ENCODE measurements at regions not wholly inside any gene's neighbourhood (a gene's known extent, or its start where the extent isn't known, plus 50 kb on each side); places are given as distances from the start of the nearest gene placed in this dataset.

- DNase-seq (no peak), ATAC-seq (no peak)
- 71% methylated on average over 1 of the region's 1 CpG for WGBS (ENCODE audit: insufficient coverage)
- Histone ChIP-seq H3K27ac (ENCODE audit: low read length) (no peak overlapping the region), H3K4me3 (ENCODE audit: low read length) (no peak overlapping the region), H3K27me3 (ENCODE audit: control insufficient read depth, insufficient read depth, low read length) (no peaks in the 10 kb centered on the region), H3K9me3 (ENCODE audit: control insufficient read depth, insufficient read depth, low read length) (no peaks in the 10 kb centered on the region), H3K4me1 (ENCODE audit: control insufficient read depth, insufficient read depth, low read length) (no peaks in the 10 kb centered on the region), H3K36me3 (ENCODE audit: control insufficient read depth, insufficient read depth, low read length) (no peaks in the 10 kb centered on the region)
- intact Hi-C loops (cut with micrococcal nuclease): no loop called here
- Mint-ChIP-seq H3K4me3 (no peak overlapping the region), H3K27ac (no peak overlapping the region), H3K27me3 (ENCODE audit: low read depth in 2 of 2) (peaks cover 0 to 4% of the 10 kb centered on the region in 2 donors), H3K9me3 (no peaks in the 10 kb centered on the region), H3K4me1 (no peaks in the 10 kb centered on the region), H3K36me3 (no peaks in the 10 kb centered on the region)
- TF ChIP-seq, protein P1, sequence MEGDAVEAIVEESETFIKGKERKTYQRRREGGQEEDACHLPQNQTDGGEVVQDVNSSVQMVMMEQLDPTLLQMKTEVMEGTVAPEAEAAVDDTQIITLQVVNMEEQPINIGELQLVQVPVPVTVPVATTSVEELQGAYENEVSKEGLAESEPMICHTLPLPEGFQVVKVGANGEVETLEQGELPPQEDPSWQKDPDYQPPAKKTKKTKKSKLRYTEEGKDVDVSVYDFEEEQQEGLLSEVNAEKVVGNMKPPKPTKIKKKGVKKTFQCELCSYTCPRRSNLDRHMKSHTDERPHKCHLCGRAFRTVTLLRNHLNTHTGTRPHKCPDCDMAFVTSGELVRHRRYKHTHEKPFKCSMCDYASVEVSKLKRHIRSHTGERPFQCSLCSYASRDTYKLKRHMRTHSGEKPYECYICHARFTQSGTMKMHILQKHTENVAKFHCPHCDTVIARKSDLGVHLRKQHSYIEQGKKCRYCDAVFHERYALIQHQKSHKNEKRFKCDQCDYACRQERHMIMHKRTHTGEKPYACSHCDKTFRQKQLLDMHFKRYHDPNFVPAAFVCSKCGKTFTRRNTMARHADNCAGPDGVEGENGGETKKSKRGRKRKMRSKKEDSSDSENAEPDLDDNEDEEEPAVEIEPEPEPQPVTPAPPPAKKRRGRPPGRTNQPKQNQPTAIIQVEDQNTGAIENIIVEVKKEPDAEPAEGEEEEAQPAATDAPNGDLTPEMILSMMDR (IDR thresholded peaks at IDR 0.05): no peak
These were observed 344.1 kb upstream of the WWC1 start for GRCh38 chr5:167947306-167947705.

DNA sequence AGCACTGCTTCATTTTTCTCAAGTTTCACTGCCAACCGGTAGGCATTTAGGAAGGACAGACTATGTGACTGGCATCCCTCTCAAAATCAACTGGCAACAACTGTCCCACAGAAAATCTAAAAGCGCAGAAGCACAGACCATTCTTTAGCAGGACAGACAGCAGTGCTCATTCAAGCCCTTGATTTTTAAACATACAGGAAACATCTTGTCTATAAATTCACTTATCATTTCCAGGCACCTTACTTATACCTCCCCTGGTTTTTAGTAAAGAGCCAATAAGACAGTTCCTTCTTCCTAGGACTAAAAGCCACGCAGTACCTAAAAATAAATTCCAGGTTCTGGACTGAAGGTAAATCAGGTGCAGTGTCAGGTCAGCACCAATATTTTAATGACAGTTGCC is 343.2 kb upstream of the WWC1 start:
- Mint-ChIP-seq H3K4me3 (no peak overlapping the region), H3K36me3 (no peaks in the 10 kb centered on the region), H3K9me3 (no peaks in the 10 kb centered on the region), H3K27ac (no peak overlapping the region), H3K4me1 (no peaks in the 10 kb centered on the region), H3K27me3 (ENCODE audit: low read depth in 2 of 2) (peaks cover 0 to 4% of the 10 kb centered on the region in 2 donors)
- no peak for DNase-seq
- intact Hi-C loops (cut with micrococcal nuclease): no loop called here
- whole genome bisulfite sequencing (ENCODE audit: insufficient coverage): 6% methylated on average over 3 of the region's 3 CpGs
- Histone ChIP-seq H3K9me3 (ENCODE audit: control insufficient read depth, insufficient read depth, low read length) (no peaks in the 10 kb centered on the region), H3K4me3 (ENCODE audit: low read length) (no peak overlapping the region), H3K27me3 (ENCODE audit: control insufficient read depth, insufficient read depth, low read length) (no peaks in the 10 kb centered on the region), H3K36me3 (ENCODE audit: control insufficient read depth, insufficient read depth, low read length) (no peaks in the 10 kb centered on the region), H3K27ac (ENCODE audit: low read length) (no peak overlapping the region), H3K4me1 (ENCODE audit: control insufficient read depth, insufficient read depth, low read length) (no peaks in the 10 kb centered on the region)
- TF ChIP-seq, protein P1 (IDR thresholded peaks at IDR 0.05): no peak
- ATAC-seq: no peak

- Mint-ChIP-seq H3K9me3 (no peaks in the 10 kb centered on the region), H3K36me3 (no peaks in the 10 kb centered on the region), H3K4me3 (no peak overlapping the region), H3K27me3 (ENCODE audit: low read depth in 2 of 2) (peaks cover 0 to 4% of the 10 kb centered on the region in 2 donors), H3K4me1 (no peaks in the 10 kb centered on the region), H3K27ac (no peak overlapping the region)
- H3K4me1 ChIP-seq (ENCODE audit: control insufficient read depth, insufficient read depth, low read length): no peaks in the 10 kb centered on the region
- no peak overlapping the region for H3K4me3 ChIP-seq (ENCODE audit: low read length)
- no peaks in the 10 kb centered on the region for H3K27me3 ChIP-seq (ENCODE audit: control insufficient read depth, insufficient read depth, low read length)
- intact Hi-C loops (cut with micrococcal nuclease): no loop called here
- ATAC-seq (no peak), DNase-seq (no peak)
- H3K27ac ChIP-seq (ENCODE audit: low read length): no peak overlapping the region
- WGBS (ENCODE audit: insufficient coverage): 72% methylated on average over 3 of the region's 3 CpGs
- H3K36me3 ChIP-seq (ENCODE audit: control insufficient read depth, insufficient read depth, low read length): no peaks in the 10 kb centered on the region
- no peaks in the 10 kb centered on the region for H3K9me3 ChIP-seq (ENCODE audit: control insufficient read depth, insufficient read depth, low read length)
- TF ChIP-seq, protein P1 (IDR thresholded peaks at IDR 0.05): no peak
These were observed 342.0 kb upstream of the WWC1 start for GRCh38 chr5:167949435-167949834.

DNA sequence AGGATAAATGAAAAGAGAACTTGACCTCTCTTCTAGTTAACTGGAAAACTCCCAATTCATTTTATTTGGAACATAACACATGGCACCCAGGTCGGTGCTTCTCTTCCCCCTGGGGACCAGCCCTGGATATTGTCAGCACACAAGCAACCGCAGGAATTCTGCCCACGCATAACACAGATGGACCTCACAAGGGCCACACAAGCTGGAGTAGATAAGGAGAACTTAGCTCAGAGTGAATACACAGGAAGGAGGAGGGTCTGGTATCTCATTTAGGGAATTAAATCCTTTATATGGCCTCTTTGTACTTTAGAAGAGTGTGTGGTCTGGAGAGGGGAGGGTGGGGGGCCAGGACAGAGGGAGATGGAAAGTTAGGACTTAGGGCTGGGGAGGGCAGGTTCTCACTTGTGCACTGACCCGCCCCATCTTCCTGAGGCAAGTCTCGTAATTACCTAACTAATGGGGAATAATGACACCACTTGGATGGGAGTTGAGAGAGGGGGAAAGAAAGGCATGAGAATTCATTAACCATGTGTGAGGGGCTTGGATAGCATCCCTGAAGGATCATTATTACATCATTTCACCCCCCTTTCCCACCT is 341.2 kb upstream of the WWC1 start:
- 82% methylated on average over 5 of the region's 5 CpGs for WGBS (ENCODE audit: insufficient coverage)
- Mint-ChIP-seq H3K27me3 (ENCODE audit: low read depth in 2 of 2) (peaks cover 0 to 4% of the 10 kb centered on the region in 2 donors), H3K36me3 (no peaks in the 10 kb centered on the region), H3K4me3 (no peak overlapping the region), H3K27ac (no peak overlapping the region), H3K9me3 (no peaks in the 10 kb centered on the region), H3K4me1 (no peaks in the 10 kb centered on the region)
- Histone ChIP-seq H3K9me3 (ENCODE audit: control insufficient read depth, insufficient read depth, low read length) (no peaks in the 10 kb centered on the region), H3K4me3 (ENCODE audit: low read length) (no peak overlapping the region), H3K36me3 (ENCODE audit: control insufficient read depth, insufficient read depth, low read length) (no peaks in the 10 kb centered on the region), H3K4me1 (ENCODE audit: control insufficient read depth, insufficient read depth, low read length) (no peaks in the 10 kb centered on the region), H3K27ac (ENCODE audit: low read length) (no peak overlapping the region), H3K27me3 (ENCODE audit: control insufficient read depth, insufficient read depth, low read length) (no peaks in the 10 kb centered on the region)
- DNase-seq: no peak
- no peak for ATAC-seq
- TF ChIP-seq, protein P1 (IDR thresholded peaks at IDR 0.05): no peak
- intact Hi-C loops (cut with micrococcal nuclease): no loop called here

All from natural killer cell (primary cell).